ENCODE measurements at regions not wholly inside any gene's neighbourhood (a gene's known extent, or its start where the extent isn't known, plus 50 kb on each side); places are given as distances from the start of the nearest gene placed in this dataset.

GRCh38 chr3:23713641-23714040, 92.1 kb upstream of the UBE2E1 start:
- Mint-ChIP-seq H3K27ac (no peak overlapping the region), H3K4me1 (peaks cover 23 to 27% of the 10 kb centered on the region in 2 donors), H3K9me3 (no peaks in the 10 kb centered on the region), H3K27me3 (ENCODE audit: low read depth in 2 of 2) (peaks cover 0 to 6% of the 10 kb centered on the region in 2 donors), H3K36me3 (peaks cover 7% of the 10 kb centered on the region), H3K4me3 (no peak overlapping the region)
- DNase-seq = no peak
- WGBS (ENCODE audit: insufficient coverage) = 97% methylated on average over 3 of the region's 4 CpGs
- Histone ChIP-seq H3K4me3 (ENCODE audit: low read length) (no peak overlapping the region), H3K4me1 (ENCODE audit: control insufficient read depth, insufficient read depth, low read length) (peaks cover 8% of the 10 kb centered on the region), H3K27me3 (ENCODE audit: control insufficient read depth, insufficient read depth, low read length) (no peaks in the 10 kb centered on the region), H3K27ac (ENCODE audit: low read length) (no peak overlapping the region), H3K36me3 (ENCODE audit: control insufficient read depth, insufficient read depth, low read length) (no peaks in the 10 kb centered on the region), H3K9me3 (ENCODE audit: control insufficient read depth, insufficient read depth, low read length) (no peaks in the 10 kb centered on the region)
- no peak for TF ChIP-seq CTCF (IDR thresholded peaks at IDR 0.05)
- no peak for ATAC-seq
- intact Hi-C loops (cut with micrococcal nuclease) = no loop called here

- intact Hi-C loops (cut with micrococcal nuclease) = no loop called here
- no peak overlapping the region for H3K4me3 ChIP-seq (ENCODE audit: low read length)
- no peak overlapping the region for H3K4me3 Mint-ChIP-seq
- peaks cover 0 to 6% of the 10 kb centered on the region in 2 donors for H3K27me3 Mint-ChIP-seq (ENCODE audit: low read depth in 2 of 2)
- H3K27ac Mint-ChIP-seq = no peak overlapping the region
- H3K27me3 ChIP-seq (ENCODE audit: control insufficient read depth, insufficient read depth, low read length) = no peaks in the 10 kb centered on the region
- 87% methylated on average over 2 of the region's 2 CpGs for WGBS (ENCODE audit: insufficient coverage)
- peaks cover 0 to 5% of the 10 kb centered on the region in 2 donors for H3K4me1 Mint-ChIP-seq
- ATAC-seq (no peak), DNase-seq (no peak)
- H3K36me3 Mint-ChIP-seq = peaks cover 7% of the 10 kb centered on the region
- no peak overlapping the region for H3K27ac ChIP-seq (ENCODE audit: low read length)
- peaks cover 0 to 2% of the 10 kb centered on the region in 2 donors for H3K9me3 Mint-ChIP-seq
- H3K36me3 ChIP-seq (ENCODE audit: control insufficient read depth, insufficient read depth, low read length) = no peaks in the 10 kb centered on the region
- no peaks in the 10 kb centered on the region for H3K9me3 ChIP-seq (ENCODE audit: control insufficient read depth, insufficient read depth, low read length)
- H3K4me1 ChIP-seq (ENCODE audit: control insufficient read depth, insufficient read depth, low read length) = no peaks in the 10 kb centered on the region
- no peak for TF ChIP-seq CTCF (IDR thresholded peaks at IDR 0.05)
Observed at GRCh38 chr3:23720059-23720458, 85.7 kb upstream of the UBE2E1 start.

GRCh38 chr3:23720885-23721284, 84.9 kb upstream of the UBE2E1 start:
- H3K4me1 Mint-ChIP-seq = peaks cover 0 to 5% of the 10 kb centered on the region in 2 donors
- H3K4me3 ChIP-seq (ENCODE audit: low read length) = no peak overlapping the region
- H3K4me1 ChIP-seq (ENCODE audit: control insufficient read depth, insufficient read depth, low read length) = no peaks in the 10 kb centered on the region
- no peaks in the 10 kb centered on the region for H3K27me3 ChIP-seq (ENCODE audit: control insufficient read depth, insufficient read depth, low read length)
- H3K4me3 Mint-ChIP-seq = no peak overlapping the region
- no peak overlapping the region for H3K27ac Mint-ChIP-seq
- H3K27me3 Mint-ChIP-seq (ENCODE audit: low read depth in 2 of 2) = peaks cover 0 to 2% of the 10 kb centered on the region in 2 donors
- 95% methylated on average over 1 of the region's 2 CpGs for WGBS (ENCODE audit: insufficient coverage)
- peaks cover 5% of the 10 kb centered on the region for H3K36me3 Mint-ChIP-seq
- intact Hi-C loops (cut with micrococcal nuclease) = no loop called here
- no peaks in the 10 kb centered on the region for H3K36me3 ChIP-seq (ENCODE audit: control insufficient read depth, insufficient read depth, low read length)
- H3K9me3 ChIP-seq (ENCODE audit: control insufficient read depth, insufficient read depth, low read length) = no peaks in the 10 kb centered on the region
- DNase-seq = no peak
- no peak for ATAC-seq
- peaks cover 0 to 2% of the 10 kb centered on the region in 2 donors for H3K9me3 Mint-ChIP-seq
- TF ChIP-seq CTCF (IDR thresholded peaks at IDR 0.05) = no peak
- no peak overlapping the region for H3K27ac ChIP-seq (ENCODE audit: low read length)

- intact Hi-C loops (cut with micrococcal nuclease) = no loop called here
- H3K9me3 ChIP-seq (ENCODE audit: control insufficient read depth, insufficient read depth, low read length) = no peaks in the 10 kb centered on the region
- ATAC-seq = no peak
- H3K4me3 ChIP-seq (ENCODE audit: low read length) = no peak overlapping the region
- H3K4me1 ChIP-seq (ENCODE audit: control insufficient read depth, insufficient read depth, low read length) = peaks cover 8% of the 10 kb centered on the region
- H3K36me3 ChIP-seq (ENCODE audit: control insufficient read depth, insufficient read depth, low read length) = no peaks in the 10 kb centered on the region
- Mint-ChIP-seq H3K36me3 (no peaks in the 10 kb centered on the region), H3K27ac (no peak overlapping the region), H3K9me3 (peaks cover 0 to 2% of the 10 kb centered on the region in 2 donors), H3K4me1 (peaks cover 9 to 19% of the 10 kb centered on the region in 2 donors), H3K4me3 (no peak overlapping the region), H3K27me3 (ENCODE audit: low read depth in 2 of 2) (no peaks in the 10 kb centered on the region)
- H3K27me3 ChIP-seq (ENCODE audit: control insufficient read depth, insufficient read depth, low read length) = no peaks in the 10 kb centered on the region
- no peak for TF ChIP-seq CTCF (IDR thresholded peaks at IDR 0.05)
- 89% methylated on average over 5 of the region's 5 CpGs for WGBS (ENCODE audit: insufficient coverage)
- no peak overlapping the region for H3K27ac ChIP-seq (ENCODE audit: low read length)
- no peak for DNase-seq
Observed at GRCh38 chr3:23723141-23723540, 82.6 kb upstream of the UBE2E1 start.

Data from natural killer cell (primary cell).